ENCODE measurements at regions not wholly inside any gene's neighbourhood (a gene's known extent, or its start where the extent isn't known, plus 50 kb on each side); places are given as distances from the start of the nearest gene placed in this dataset.

DNA sequence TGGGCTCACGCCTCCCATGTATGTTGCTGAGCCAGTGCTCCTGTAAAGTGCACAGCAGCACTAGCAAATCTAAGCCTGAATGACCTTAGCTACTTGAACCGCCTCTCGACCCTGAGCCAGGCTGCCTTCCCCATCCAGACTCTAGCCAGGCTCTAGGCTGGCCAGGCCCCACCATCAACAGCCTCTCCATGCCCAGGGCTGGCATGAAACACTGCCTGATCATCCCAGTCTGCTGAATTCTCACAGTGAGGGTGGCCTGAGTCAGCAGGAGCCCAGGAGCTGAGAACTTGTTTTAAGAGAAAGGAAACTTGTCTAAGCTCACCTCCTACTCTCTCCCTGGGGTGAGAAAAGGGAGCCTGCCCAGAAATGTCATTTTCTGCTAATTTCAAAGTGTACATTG, 733.3 kb downstream of the PTPRU start:
- no peaks in the 10 kb centered on the region for H3K36me3 ChIP-seq (ENCODE audit: control insufficient read depth in 4 of 4, insufficient read depth in 4 of 4, low read length in 4 of 4)
- H3K4me3 ChIP-seq, result no peak overlapping the region
- peaks cover 0 to 12% (median 0%) of the 10 kb centered on the region in 4 donors for H3K9me3 ChIP-seq (ENCODE audit: control insufficient read depth in 4 of 4, insufficient read depth in 3 of 4, low read length in 3 of 4)
- no peak overlapping the region for H3K27ac ChIP-seq (ENCODE audit: low read depth in 1 of 2, low read length in 1 of 2)
- DNase-seq (no peak), ATAC-seq (ENCODE audit: insufficient read depth, low FRiP score) (no peak)
- peaks cover 0 to 7% (median 2%) of the 10 kb centered on the region in 3 donors for H3K27me3 ChIP-seq (ENCODE audit: control insufficient read depth in 3 of 3, insufficient read depth in 3 of 3, low read length in 2 of 3)
- no peaks in the 10 kb centered on the region for H3K4me1 ChIP-seq (ENCODE audit: control insufficient read depth in 5 of 5, insufficient read depth in 5 of 5, low read length in 5 of 5)
- H3K9ac ChIP-seq (ENCODE audit: insufficient read depth in 1 of 2, low read length in 2 of 2), result no peak overlapping the region
- TF ChIP-seq, protein P1, sequence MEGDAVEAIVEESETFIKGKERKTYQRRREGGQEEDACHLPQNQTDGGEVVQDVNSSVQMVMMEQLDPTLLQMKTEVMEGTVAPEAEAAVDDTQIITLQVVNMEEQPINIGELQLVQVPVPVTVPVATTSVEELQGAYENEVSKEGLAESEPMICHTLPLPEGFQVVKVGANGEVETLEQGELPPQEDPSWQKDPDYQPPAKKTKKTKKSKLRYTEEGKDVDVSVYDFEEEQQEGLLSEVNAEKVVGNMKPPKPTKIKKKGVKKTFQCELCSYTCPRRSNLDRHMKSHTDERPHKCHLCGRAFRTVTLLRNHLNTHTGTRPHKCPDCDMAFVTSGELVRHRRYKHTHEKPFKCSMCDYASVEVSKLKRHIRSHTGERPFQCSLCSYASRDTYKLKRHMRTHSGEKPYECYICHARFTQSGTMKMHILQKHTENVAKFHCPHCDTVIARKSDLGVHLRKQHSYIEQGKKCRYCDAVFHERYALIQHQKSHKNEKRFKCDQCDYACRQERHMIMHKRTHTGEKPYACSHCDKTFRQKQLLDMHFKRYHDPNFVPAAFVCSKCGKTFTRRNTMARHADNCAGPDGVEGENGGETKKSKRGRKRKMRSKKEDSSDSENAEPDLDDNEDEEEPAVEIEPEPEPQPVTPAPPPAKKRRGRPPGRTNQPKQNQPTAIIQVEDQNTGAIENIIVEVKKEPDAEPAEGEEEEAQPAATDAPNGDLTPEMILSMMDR (IDR thresholded peaks at IDR 0.05; ENCODE audit: control extremely low read depth, extremely low read depth), result no peak
- 74 to 78% methylated on average over 3 of the region's 3 CpGs for WGBS, 2 donors

DNA sequence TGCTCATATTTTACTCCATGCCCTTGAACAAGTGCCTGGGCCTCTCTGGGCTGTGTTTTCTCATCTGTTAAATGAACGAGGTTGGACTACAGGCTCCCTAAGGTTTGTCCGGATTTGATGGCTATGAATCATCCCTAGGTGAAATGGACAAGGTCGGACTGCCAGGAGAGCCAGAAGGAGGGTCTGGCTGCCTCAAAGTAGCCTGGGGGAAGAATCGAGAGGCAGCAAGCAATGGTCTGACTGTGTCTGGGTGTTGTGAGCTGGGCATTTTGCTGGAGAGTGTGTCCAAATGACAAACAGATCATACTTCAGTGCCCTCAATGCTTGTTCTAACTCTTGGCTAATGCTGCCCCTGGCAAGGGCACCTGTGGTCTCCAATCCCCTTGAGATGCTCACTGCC, 730.9 kb downstream of the PTPRU start:
- WGBS, 2 donors, result 54 to 70% methylated on average over 4 of the region's 4 CpGs
- ATAC-seq (ENCODE audit: insufficient read depth, low FRiP score) (no peak), DNase-seq (no peak)
- Histone ChIP-seq H3K9ac (ENCODE audit: insufficient read depth in 1 of 2, low read length in 2 of 2) (no peak overlapping the region), H3K27ac (ENCODE audit: low read depth in 1 of 2, low read length in 1 of 2) (no peak overlapping the region), H3K36me3 (ENCODE audit: control insufficient read depth in 4 of 4, insufficient read depth in 4 of 4, low read length in 4 of 4) (no peaks in the 10 kb centered on the region), H3K4me1 (ENCODE audit: control insufficient read depth in 5 of 5, insufficient read depth in 5 of 5, low read length in 5 of 5) (no peaks in the 10 kb centered on the region), H3K9me3 (ENCODE audit: control insufficient read depth in 4 of 4, insufficient read depth in 3 of 4, low read length in 3 of 4) (peaks cover 0 to 12% (median 0%) of the 10 kb centered on the region in 4 donors), H3K27me3 (ENCODE audit: control insufficient read depth in 3 of 3, insufficient read depth in 3 of 3, low read length in 2 of 3) (peaks cover 0 to 7% (median 2%) of the 10 kb centered on the region in 3 donors), H3K4me3 (no peak overlapping the region)
- TF ChIP-seq, protein P1 (IDR thresholded peaks at IDR 0.05; ENCODE audit: control extremely low read depth, extremely low read depth), result no peak

- 49 to 73% methylated on average over 2 of the region's 2 CpGs for WGBS, 2 donors
- Histone ChIP-seq H3K27me3 (ENCODE audit: control insufficient read depth in 3 of 3, insufficient read depth in 3 of 3, low read length in 2 of 3) (peaks cover 0 to 2% (median 1%) of the 10 kb centered on the region in 3 donors), H3K4me1 (ENCODE audit: control insufficient read depth in 5 of 5, insufficient read depth in 5 of 5, low read length in 5 of 5) (no peaks in the 10 kb centered on the region), H3K36me3 (ENCODE audit: control insufficient read depth in 4 of 4, insufficient read depth in 4 of 4, low read length in 4 of 4) (no peaks in the 10 kb centered on the region), H3K4me3 (no peak overlapping the region), H3K9ac (ENCODE audit: insufficient read depth in 1 of 2, low read length in 2 of 2) (no peak overlapping the region), H3K9me3 (ENCODE audit: control insufficient read depth in 4 of 4, insufficient read depth in 3 of 4, low read length in 3 of 4) (peaks cover 0 to 10% (median 0%) of the 10 kb centered on the region in 4 donors), H3K27ac (ENCODE audit: low read depth in 1 of 2, low read length in 1 of 2) (no peak overlapping the region)
- TF ChIP-seq, protein P1 (IDR thresholded peaks at IDR 0.05; ENCODE audit: control extremely low read depth, extremely low read depth), result no peak
- DNase-seq (no peak), ATAC-seq (ENCODE audit: insufficient read depth, low FRiP score) (no peak)
These were observed 730.3 kb downstream of the PTPRU start for GRCh38 chr1:29966526-29967045.
